Stimulated activated CD4-positive, alpha-beta T cell treated with anti-CD3 and anti-CD28 coated beads, Interleukin-1b, Interleukin-23, amount 100 ng/mL, for 24 hours (primary cell): ENCODE measurements at regions not wholly inside any gene's neighbourhood (a gene's known extent, or its start where the extent isn't known, plus 50 kb on each side); places are given as distances from the start of the nearest gene placed in this dataset.

Experiments
- DNase-seq, 4 experiments: peaks; one replicate each; pipeline ENCODE4 v3.0.0-alpha.2; 2020; ENCODE audit warnings: low read depth in 4 of 4, low spot score in 1 of 4

DNA sequence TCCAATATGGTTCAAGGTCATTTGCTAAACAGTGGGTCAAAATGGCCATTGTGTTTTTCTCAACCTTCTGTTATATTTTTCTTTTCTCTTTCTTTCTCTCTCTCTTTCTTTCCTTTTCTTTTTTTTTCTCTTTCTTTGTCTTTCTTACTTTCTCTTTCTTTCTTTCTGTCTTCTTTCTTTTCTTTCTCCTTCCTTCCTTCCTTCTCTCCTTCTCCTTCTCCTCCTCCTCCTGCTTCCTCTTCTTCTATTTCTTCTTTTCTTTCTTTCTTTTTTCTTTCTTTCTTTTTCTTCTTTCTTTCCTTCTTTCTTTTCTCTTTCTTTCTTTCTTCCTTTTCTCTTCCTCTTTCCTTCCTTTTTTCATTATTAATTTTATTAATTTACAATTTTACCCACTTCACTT lies 619.5 kb downstream of the IRX1 start:
- DNase-seq, result no peak

DNA sequence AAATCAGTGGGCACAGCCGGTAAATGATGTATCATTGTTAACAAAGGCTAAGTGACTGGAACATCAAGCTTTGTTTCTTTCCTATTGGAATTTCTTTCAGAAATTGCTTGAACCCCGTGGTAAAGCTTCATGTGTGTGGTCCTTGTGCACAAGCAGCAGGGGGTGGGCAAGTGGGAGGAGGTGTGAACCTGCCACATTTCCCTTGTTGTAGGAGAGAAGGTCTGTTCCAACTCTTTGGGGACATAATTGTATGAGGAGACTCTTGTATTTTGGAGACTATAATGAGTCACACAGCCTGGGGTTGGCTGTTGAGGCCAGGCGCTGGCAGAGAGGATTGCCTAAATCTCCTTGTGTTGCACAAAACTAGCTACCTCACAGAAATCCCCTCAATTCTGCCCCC lies 620.5 kb downstream of the IRX1 start:
- DNase-seq, result no peak

DNA sequence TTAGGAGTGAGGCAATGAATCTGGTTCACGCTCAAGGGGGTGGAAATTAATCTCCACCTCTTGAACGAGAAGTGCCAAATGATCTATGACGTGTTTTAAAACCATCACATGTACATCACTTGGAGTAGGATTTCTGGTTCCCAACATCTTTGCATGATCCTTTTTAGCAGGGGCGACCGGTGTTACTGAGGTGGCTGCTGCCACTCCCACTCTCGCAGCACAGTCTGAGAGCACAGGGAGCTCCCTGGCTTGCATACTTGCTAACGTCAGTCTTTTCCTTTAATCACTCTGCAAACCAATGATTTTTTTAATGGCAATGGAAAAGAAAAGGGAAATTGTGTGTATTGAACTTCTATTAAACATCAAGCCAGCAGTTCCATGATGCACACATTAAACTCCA lies 624.4 kb downstream of the IRX1 start:
- DNase-seq, result no peak

GRCh38 chr5:4221048-4221447 lies 625.4 kb downstream of the IRX1 start:
- no peak for DNase-seq

DNA sequence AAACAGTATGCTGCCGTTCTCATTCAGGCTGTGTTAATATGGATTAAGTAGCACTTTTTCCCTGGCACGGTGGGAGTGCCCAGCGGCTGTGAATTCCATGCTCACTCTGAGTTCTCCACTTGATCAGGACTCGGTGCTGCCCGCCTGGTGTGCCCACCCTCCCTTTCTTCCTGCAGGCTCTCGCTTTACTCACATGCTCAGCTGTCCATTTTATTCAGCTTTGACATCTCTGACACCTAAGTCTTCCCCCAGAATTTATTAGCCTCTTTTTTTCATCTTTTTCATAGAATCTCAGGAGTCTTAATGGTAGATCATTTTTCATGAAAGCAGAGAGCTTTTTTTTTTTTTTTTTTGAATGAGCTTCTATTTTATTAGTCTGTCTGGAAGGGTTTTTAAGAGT lies 626.5 kb downstream of the IRX1 start:
- no peak for DNase-seq

- no peak for DNase-seq
These were observed 627.2 kb downstream of the IRX1 start for GRCh38 chr5:4222821-4223220.

GRCh38 chr5:4225741-4226140 lies 630.1 kb downstream of the IRX1 start:
- no peak for DNase-seq

- DNase-seq, result no peak
These were observed 630.9 kb downstream of the IRX1 start for GRCh38 chr5:4226565-4226964.

- DNase-seq, result no peak
These were observed 633.1 kb downstream of the IRX1 start for GRCh38 chr5:4228708-4229107.

DNA sequence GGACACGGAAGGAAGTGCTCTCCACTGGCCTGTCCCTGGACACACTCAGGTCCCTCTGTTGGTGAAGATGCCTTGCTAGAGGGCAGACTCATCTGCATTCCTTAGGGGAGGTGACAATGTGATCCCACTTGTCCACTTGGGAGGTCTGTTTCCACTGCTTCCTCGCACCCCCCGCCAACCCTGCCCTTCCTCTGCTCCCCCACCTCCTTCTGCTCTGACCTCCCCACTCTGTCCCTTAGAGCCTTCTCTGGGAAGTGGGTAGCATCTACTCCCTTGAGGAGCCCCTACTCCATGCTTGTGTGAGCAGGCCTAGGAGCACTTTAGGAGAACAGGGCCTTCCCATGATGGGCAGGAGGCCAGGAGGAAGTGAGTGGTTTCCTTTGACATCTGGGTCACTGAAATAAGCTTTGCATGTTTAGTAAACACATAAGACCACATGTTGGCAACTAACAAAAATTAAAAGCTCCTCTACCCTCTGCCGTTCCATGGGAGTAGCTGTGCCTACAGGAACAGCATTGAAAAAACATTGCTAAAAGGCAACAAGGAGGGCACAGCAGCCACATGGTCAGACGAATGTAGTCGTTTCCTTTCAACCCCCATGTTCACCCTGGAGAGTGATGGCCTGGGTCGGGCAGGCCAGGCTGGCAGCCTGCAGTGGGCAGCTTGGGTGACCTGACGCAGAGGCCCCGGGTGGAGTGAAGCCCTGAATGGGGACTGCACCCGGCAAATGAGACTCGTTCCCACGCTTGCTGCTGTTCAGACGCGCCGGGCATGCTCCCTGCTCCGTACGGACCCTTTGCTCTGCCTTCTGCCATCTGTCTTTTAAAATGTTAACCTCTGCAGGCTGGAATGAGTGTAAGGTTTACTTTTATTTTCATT lies 634.0 kb downstream of the IRX1 start:
- no peak for DNase-seq

- no peak for DNase-seq
These were observed 634.8 kb downstream of the IRX1 start for GRCh38 chr5:4230471-4230785.

DNA sequence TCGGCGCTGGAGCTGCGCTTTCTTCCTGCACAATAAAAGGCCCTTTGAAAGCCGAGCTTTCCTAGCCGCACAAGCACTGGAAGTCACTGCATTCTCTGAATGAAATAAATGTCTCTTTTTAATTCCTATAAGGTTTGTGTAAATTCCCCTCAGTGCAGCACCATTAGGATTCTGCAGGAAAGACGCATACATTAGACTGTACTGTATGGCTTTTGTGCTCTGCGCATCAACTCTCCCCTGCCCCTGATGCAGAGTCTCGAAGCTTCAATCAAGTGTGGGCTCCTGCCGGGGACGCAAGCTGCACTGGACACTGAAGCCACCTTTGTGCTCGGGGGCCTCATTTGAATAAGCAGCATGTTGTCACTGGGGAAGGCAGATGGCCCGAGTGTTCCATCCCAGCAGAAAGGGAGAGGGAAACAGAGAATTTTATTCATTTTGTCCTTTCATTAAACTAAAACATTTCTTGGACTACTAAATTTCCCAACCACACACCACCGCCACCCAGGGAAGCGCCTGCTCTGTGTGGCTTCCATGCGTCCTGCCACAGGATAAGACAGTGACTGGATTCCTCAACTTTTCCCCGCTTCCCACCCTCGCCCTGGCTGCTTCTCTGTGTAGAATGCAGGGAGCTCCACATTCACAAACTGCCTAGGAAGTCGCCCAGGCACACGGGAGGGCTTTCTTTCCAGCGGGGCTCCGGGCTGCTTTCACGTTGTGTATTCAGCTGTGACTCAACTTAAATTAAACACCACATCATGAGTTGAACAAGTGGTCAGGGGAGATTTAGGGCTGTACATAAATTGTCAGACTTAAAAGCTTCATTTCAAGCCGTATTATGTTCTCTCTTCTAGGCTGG lies 635.4 kb downstream of the IRX1 start:
- no peak for DNase-seq

GRCh38 chr5:4232084-4232483 lies 636.5 kb downstream of the IRX1 start:
- no peak for DNase-seq

GRCh38 chr5:4233671-4234070 lies 638.0 kb downstream of the IRX1 start:
- no peak for DNase-seq

GRCh38 chr5:4243479-4244264 lies 648.0 kb downstream of the IRX1 start:
- no peak for DNase-seq

DNA sequence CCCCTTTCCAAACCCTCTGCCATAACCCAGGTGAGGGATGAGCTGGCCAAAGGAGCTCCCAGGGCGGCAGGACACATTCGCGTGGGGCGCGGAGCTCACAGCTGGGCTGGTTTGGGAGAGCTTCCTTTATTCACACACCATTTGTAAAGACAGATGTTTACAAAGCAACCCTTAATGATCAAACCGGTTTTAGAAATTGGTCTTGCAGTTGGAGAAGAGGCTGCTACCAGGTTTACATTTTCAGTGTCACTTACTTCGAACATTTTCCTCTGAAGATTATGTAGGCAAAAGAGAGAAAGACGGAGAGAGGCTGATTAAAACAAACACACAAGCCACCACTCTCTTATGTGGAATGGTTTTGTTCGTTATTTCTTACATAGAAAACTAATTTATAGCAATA lies 648.7 kb downstream of the IRX1 start:
- DNase-seq, result no peak

DNA sequence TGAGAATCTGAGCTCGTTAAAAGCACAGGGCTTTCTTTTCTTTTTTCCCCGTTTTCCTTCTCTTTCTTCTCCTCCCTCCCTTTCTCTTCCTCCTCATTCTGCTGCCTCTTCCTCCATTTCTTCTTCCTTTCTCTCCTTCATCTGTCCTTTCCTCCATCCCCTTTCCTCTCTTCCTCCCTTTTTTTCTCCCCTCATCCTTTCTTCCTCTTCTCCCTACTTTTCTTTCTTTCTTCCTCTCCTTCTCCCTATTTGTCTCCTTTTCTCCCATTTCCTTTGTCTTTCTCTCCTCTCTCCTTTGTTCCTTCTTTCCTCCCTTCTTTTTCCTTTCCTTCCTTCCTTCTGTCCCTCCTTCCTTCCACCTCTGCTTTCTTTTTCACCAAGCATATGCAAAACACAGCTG lies 649.4 kb downstream of the IRX1 start:
- DNase-seq, result no peak

GRCh38 chr5:4245511-4245910 lies 649.9 kb downstream of the IRX1 start:
- no peak for DNase-seq

DNA sequence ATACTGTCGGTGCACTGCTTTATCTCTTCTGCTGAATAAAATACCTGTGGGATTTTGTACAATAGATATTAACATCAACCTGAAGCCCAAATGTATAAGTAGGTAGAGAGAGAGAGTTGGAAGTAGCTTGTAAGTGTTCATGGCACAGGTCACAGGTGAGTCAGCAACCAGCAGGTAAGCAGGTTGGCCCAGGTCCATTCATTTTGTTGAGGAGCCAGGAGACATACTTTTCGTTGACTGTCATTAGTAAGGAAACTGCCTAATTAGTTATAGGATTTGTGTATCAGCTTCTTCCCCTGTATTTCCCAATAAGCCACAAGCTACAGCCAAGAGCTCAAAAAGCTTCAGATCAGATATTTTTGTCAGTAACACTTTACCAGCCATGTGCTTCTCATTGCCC lies 650.8 kb downstream of the IRX1 start:
- DNase-seq, result no peak

DNA sequence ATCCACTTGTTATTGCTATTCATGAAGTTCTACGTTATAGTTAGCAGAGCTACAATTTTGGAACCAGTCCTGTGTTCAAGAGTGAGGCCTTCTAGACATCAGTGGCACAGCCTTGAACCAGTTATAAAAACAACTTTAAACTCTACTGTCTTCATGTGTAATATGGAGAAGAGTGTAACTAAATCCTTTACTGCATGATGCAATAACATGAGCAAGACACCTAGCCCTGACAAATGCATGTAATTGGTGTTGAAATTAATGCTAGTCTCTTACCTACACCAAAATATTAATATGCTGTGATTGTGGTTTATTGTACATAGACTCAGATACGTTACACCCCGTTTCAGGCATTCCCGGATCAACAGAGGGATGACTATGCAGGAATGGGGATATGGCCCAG lies 654.6 kb downstream of the IRX1 start:
- no peak for DNase-seq

GRCh38 chr5:4252385-4252784 lies 656.8 kb downstream of the IRX1 start:
- no peak for DNase-seq

GRCh38 chr5:4254736-4255135 lies 659.1 kb downstream of the IRX1 start:
- no peak for DNase-seq
